Hematopoietic multipotent progenitor cell treated with erythropoietin and hydrocortisone succinate and interleukin-3 and kit ligand, for 4 days (in vitro differentiated cells): ENCODE measurements at regions not wholly inside any gene's neighbourhood (a gene's known extent, or its start where the extent isn't known, plus 50 kb on each side); places are given as distances from the start of the nearest gene placed in this dataset.
A peak's percentile ranks its signal among the peaks of the same experiment; 100 is the strongest.
"Not testable (repeated sequence)": the region's sequence is repeated elsewhere in the genome, so short reads cannot be mapped to it uniquely, and the experiment has no call there.

Source experiments
- DNase-seq: peaks from one replicate; pipeline ENCODE4 v3.0.0-alpha.2; 2015

- DNase-seq = no peak
Observed at GRCh38 chr6:85355816-85356215, 94.1 kb upstream of the NT5E start.

DNA sequence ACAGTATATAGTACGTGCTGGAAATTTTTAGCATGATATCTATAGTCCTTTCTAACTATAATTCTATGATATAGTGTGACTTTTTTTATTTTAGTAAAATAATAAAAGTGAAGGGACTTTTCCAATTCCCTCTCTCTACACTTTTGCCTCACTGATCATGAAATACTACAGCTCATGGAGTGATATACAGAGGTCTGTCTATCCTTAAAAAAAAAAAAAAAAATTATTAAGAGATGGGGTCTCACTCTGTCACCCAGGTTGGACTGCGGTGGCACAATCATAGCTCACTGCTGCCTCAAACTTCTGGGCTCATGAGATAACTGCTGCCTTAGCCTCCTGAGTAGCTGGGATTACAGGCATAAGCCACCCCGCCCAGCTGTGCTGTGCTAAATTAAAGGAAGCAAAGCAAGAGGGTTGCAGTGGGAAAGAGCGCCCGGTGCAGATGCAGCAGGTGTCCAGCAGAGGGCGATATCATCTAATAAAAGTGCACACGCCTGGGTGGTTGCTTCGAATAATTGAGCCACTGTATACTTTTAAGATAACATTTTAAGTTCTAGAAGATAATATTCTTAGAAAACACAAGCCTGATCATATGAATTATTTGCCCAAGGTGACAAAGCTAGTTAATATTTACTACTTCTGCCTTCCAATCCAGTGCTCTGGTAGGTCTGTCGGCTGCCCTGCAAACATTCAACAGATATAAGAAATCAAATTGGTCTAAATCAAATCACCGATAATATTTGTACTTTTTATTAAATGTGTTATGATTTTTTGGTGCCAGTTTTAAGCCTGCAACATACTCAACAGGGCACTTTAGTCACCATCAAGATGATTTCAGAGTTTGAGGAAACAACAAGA is 94.9 kb upstream of the NT5E start:
- DNase-seq = peak; percentile 84

- DNase-seq = no peak
Observed at GRCh38 chr6:85353012-85353411, 96.9 kb upstream of the NT5E start.

DNA sequence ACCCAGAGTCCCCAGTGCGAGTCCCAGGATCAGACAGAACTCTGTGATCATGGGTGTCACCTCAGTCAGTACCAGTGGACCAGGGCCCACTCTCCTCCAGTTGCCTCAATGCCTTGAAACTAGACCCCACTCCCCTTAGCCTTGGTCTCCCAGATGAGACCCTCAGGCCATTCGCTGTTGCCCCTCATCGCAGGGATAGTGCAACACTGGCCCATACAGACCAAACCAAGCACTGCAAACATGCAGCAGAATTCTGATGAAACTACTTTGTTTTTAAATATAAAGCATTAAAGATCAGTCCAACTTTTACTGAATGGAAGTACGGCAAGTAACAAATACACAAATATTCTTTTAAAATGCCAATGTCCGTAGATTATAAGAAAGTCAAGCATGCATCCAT is 101.2 kb upstream of the NT5E start:
- DNase-seq = no peak

GRCh38 chr6:85347812-85348211 is 102.1 kb upstream of the NT5E start:
- no peak for DNase-seq

DNA sequence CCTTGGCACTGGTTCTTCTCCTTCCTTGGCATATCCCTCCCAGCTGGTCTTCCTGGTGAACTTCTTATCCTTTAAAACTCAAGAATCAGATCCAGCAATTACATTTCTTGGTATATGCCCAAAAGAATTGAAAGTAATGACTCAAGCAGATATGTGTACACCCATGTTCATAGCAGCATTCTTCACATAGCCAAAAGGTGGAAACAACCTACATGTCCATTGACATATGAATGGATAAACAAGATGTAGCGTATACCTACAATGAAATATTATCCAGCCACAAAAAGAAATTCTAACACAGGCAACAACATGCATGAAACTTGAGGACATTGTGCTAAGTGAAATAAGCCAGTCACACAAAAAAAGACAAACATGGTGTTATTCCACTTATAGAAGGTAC is 103.7 kb upstream of the NT5E start:
- DNase-seq = no peak

GRCh38 chr6:85344996-85345395 is 104.9 kb upstream of the NT5E start:
- DNase-seq = no peak

GRCh38 chr6:85343428-85343827 is 106.5 kb upstream of the NT5E start:
- no peak for DNase-seq

GRCh38 chr6:85329196-85329595 is 120.7 kb upstream of the NT5E start:
- no peak for DNase-seq

DNA sequence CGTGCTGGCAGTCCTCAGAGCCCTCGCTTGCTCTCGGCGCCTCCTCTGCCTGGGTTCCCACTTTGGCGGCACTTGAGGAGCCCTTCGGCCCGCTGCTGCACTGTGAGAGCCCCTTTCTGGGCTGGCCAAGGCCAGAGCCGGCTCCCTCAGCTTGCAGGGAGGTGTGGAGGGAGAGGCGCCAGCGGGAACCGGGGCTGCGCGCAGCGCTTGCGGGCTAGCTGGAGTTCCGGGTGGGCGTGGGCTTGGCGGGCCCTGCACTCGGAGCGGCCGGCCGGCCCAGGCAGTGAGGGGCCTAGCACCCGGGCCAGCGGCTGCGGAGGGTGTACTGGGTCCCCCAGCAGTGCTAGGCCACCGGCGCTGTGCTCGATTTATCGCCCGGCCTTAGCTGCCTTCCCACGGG is 124.1 kb upstream of the NT5E start:
- not testable (repeated sequence) for DNase-seq

DNA sequence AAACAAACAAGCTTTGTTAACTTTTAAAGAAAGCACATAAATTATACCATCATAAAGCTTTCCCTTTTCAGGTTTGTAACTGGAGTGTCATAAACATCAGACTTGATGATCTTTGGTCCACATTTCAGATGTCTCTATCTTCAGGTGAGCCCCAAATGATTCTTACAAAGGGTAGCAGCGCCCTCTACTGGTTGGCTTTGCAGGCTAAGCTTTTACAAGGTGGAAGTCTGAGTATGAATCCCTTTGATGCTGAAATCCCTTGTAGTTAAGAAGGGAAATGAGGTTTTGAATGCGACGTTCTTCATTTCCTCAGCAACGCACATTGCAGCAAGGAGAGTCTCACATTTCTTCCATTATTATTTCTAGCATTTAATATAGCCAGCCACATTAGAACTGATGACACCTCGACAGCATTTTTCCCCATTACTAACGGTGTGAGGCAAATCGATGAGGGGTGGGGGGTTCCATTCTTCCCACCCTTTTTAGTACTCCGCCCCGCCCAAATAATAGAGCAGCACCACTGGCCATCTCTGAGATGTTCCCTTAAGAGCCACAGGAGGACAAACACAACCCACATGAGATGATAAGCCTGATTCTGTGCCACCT is 126.3 kb upstream of the NT5E start:
- DNase-seq = peak; percentile 86

- DNase-seq = no peak
Observed at GRCh38 chr6:85322446-85323105, 127.3 kb upstream of the NT5E start.

DNA sequence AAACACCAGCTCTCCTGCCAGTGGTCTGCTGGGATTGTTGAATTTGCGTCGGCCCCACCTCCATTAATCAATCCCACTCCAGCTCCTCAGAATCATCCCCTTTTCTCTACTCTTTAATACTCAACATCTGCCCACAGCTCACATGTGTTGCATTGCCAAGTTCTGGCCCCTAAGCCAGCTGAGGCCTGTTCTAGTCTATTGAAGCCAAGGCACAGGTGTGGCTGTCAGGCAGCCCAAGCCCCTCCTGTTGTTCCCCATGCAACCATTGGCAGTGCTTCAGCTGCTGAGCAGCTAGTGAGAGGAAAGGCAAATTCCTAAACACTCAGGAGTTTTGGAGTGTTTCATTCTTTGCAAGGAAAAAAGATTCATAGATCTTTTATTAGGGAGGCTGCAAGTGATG is 128.0 kb upstream of the NT5E start:
- DNase-seq = no peak

GRCh38 chr6:85314586-85314985 is 135.3 kb upstream of the NT5E start:
- no peak for DNase-seq

GRCh38 chr6:85300581-85300980 is 149.3 kb upstream of the NT5E start:
- no peak for DNase-seq

- DNase-seq = no peak
Observed at GRCh38 chr6:85298553-85298952, 151.3 kb upstream of the NT5E start.

- DNase-seq = no peak
Observed at GRCh38 chr6:85291326-85291725, 158.6 kb upstream of the NT5E start.

- DNase-seq = no peak
Observed at GRCh38 chr6:85287654-85288053, 162.2 kb upstream of the NT5E start.

DNA sequence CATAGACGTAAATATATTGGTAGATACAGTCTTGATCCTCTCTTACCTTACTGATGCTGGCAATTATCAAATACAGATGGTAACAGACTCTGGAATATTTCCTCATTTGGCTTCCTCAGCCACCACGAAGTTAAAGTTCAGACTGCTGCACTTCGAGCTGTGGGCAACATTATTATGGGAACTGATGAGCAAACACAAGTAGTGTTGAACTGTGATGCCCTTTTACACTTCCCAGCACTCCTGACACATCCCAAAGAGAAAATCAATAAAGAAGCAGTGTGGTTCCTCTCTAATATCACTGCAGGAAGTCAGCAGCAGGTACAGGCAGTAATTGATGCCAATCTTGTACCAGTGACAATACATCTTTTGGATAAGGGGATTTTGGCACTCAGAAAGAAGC is 162.7 kb upstream of the NT5E start:
- no peak for DNase-seq

DNA sequence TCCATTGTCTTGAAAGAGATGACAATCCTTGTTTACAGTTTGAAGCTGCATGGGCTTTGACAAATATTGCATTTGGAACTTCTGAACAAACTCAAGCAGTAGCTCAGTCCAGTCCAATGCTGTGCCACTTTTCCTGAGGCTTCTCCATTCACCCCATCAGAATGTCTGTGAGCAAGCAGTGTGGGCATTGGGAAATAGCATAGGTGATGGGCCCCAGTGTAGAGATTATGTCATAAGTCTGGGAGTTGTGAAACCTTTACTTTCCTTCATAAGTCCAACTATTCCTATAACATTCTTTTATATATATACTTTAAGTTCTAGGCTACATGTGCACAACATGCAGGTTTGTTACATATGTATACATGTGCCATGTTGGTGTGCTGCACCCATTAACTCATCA is 163.4 kb upstream of the NT5E start:
- not testable (repeated sequence) for DNase-seq

DNA sequence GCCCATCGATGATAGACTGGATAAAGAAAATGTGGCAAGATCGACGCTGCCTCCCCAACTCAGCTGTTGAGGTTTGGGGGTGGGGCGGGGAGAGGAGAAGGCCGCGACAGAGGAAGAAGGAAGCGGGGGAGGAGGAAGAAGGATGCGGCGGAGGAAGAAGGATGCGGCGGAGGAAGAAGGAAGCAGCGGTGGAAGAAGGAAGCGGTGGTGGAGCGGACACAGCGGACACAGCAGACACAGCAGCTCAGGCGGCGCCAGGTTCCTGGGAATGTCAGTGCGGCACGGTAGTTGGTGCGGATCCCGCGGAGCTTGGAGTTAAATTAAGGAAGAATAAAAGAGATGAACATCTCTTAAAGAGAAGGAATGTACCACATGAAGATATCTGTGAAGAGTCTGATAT is 163.9 kb upstream of the NT5E start:
- DNase-seq = no peak

GRCh38 chr6:85285114-85285513 is 164.8 kb upstream of the NT5E start:
- no peak for DNase-seq

GRCh38 chr6:85283436-85283835 is 166.4 kb upstream of the NT5E start:
- DNase-seq = no peak

- no peak for DNase-seq
Observed at GRCh38 chr6:85278466-85279035, 171.3 kb upstream of the NT5E start.
